Neural cell (in vitro differentiated cells): ENCODE measurements at regions not wholly inside any gene's neighbourhood (a gene's known extent, or its start where the extent isn't known, plus 50 kb on each side); places are given as distances from the start of the nearest gene placed in this dataset.

Source experiments
- EP300 ChIP-seq: fragments of 450-650 bp; conservative IDR thresholded peaks from 2 replicates; pipeline ENCODE4 v1.6.1; 2014; ENCODE audit warnings: antibody characterized with exemption, mild to moderate bottlenecking, moderate library complexity; ENCODE audit not compliant: poor library complexity, severe bottlenecking
- EZH2 ChIP-seq: fragments of 200-600, 300-800 bp; shearing (Covaris generic), sonication (generic); IDR thresholded peaks from 2 replicates; pipeline ENCODE4 v1.6.1; 2014; ENCODE audit warnings: antibody characterized with exemption, low read length, borderline replicate concordance, mild to moderate bottlenecking; ENCODE audit not compliant: insufficient read depth, poor library complexity, severe bottlenecking
- MXI1 ChIP-seq: fragments of 450-650 bp; conservative IDR thresholded peaks from 2 replicates; pipeline ENCODE4 v1.6.1; 2014; ENCODE audit warnings: antibody characterized with exemption, mild to moderate bottlenecking; ENCODE audit not compliant: poor library complexity, severe bottlenecking
- POLR2AphosphoS5 ChIP-seq: IDR thresholded peaks from 2 replicates; pipeline ENCODE4 v1.6.1; 2012
- RAD21 ChIP-seq: fragments of 450-650 bp; conservative IDR thresholded peaks from 2 replicates; pipeline ENCODE4 v1.6.1; 2014; ENCODE audit warnings: antibody characterized with exemption, mild to moderate bottlenecking, moderate library complexity
- SMC3 ChIP-seq: fragments of 450-650 bp; conservative IDR thresholded peaks from 2 replicates; pipeline ENCODE4 v1.6.1; 2014; ENCODE audit warnings: antibody characterized with exemption, mild to moderate bottlenecking, moderate library complexity; ENCODE audit not compliant: poor library complexity
- TF ChIP-seq, protein P1 (sequence below): fragments of 450-650 bp; IDR thresholded peaks from 2 replicates; pipeline ENCODE4 v1.5.1; 2014; ENCODE audit warnings: antibody characterized with exemption, mild to moderate bottlenecking, moderate library complexity; ENCODE audit not compliant: poor library complexity, severe bottlenecking
- TF ChIP-seq, protein P2 (sequence below): IDR thresholded peaks from 2 replicates; pipeline ENCODE4 v1.6.1; 2012; ENCODE audit warnings: borderline replicate concordance

DNA sequence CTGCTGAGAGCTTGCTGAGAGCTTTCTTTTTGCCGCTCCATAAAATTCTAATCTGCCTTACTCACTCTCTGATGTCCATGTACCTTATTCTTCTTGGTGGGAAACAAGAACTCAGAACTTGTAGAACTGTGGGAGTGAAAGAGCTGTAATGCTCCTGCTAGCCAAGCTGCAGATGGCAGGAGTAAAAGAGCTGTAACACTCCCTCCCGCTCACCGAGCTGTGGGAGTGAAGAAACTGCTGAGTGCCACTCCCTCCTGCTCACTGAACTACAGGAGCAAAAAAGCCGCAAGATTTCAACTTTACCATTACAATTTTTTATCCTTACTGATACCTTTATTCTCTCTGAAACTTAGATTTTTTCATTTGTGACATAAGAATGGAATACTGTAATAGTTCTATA is 199.1 kb downstream of the SI start:
- TF ChIP-seq, protein P1, sequence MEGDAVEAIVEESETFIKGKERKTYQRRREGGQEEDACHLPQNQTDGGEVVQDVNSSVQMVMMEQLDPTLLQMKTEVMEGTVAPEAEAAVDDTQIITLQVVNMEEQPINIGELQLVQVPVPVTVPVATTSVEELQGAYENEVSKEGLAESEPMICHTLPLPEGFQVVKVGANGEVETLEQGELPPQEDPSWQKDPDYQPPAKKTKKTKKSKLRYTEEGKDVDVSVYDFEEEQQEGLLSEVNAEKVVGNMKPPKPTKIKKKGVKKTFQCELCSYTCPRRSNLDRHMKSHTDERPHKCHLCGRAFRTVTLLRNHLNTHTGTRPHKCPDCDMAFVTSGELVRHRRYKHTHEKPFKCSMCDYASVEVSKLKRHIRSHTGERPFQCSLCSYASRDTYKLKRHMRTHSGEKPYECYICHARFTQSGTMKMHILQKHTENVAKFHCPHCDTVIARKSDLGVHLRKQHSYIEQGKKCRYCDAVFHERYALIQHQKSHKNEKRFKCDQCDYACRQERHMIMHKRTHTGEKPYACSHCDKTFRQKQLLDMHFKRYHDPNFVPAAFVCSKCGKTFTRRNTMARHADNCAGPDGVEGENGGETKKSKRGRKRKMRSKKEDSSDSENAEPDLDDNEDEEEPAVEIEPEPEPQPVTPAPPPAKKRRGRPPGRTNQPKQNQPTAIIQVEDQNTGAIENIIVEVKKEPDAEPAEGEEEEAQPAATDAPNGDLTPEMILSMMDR = no peak
- TF ChIP-seq POLR2AphosphoS5 (no peak), SMC3 (no peak), EP300 (no peak), MXI1 (no peak), RAD21 (no peak), EZH2 (no peak)
- TF ChIP-seq, protein P2, sequence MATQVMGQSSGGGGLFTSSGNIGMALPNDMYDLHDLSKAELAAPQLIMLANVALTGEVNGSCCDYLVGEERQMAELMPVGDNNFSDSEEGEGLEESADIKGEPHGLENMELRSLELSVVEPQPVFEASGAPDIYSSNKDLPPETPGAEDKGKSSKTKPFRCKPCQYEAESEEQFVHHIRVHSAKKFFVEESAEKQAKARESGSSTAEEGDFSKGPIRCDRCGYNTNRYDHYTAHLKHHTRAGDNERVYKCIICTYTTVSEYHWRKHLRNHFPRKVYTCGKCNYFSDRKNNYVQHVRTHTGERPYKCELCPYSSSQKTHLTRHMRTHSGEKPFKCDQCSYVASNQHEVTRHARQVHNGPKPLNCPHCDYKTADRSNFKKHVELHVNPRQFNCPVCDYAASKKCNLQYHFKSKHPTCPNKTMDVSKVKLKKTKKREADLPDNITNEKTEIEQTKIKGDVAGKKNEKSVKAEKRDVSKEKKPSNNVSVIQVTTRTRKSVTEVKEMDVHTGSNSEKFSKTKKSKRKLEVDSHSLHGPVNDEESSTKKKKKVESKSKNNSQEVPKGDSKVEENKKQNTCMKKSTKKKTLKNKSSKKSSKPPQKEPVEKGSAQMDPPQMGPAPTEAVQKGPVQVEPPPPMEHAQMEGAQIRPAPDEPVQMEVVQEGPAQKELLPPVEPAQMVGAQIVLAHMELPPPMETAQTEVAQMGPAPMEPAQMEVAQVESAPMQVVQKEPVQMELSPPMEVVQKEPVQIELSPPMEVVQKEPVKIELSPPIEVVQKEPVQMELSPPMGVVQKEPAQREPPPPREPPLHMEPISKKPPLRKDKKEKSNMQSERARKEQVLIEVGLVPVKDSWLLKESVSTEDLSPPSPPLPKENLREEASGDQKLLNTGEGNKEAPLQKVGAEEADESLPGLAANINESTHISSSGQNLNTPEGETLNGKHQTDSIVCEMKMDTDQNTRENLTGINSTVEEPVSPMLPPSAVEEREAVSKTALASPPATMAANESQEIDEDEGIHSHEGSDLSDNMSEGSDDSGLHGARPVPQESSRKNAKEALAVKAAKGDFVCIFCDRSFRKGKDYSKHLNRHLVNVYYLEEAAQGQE = no peak
